ENCODE measurements at regions not wholly inside any gene's neighbourhood (a gene's known extent, or its start where the extent isn't known, plus 50 kb on each side); places are given as distances from the start of the nearest gene placed in this dataset.

- Histone ChIP-seq H2AFZ (no peak overlapping the region), H3K4me1 (no peaks in the 10 kb centered on the region), H3K9me3 (ENCODE audit: control insufficient read depth, low read length) (no peaks in the 10 kb centered on the region), H3K27me3 (ENCODE audit: control insufficient read depth, insufficient read depth, low read length) (no peaks in the 10 kb centered on the region), H3K27ac (no peak overlapping the region), H3K79me2 (no peaks in the 10 kb centered on the region), H3K9ac (no peak overlapping the region), H3K4me3 (ENCODE audit: low read depth, low read length) (no peak overlapping the region), H3K36me3 (ENCODE audit: control insufficient read depth, insufficient read depth, low read length) (no peaks in the 10 kb centered on the region), H3K4me2 (ENCODE audit: low read length) (no peak overlapping the region)
- no peak for TF ChIP-seq CTCF (IDR thresholded peaks at IDR 0.05)
These were observed 294.0 kb upstream of the VWC2 start for GRCh38 chr7:49479441-49479840.

GRCh38 chr7:49479936-49480544 is 293.4 kb upstream of the VWC2 start:
- no peak overlapping the region for H3K4me2 ChIP-seq (ENCODE audit: low read length)
- no peak overlapping the region for H3K4me3 ChIP-seq (ENCODE audit: low read depth, low read length)
- H3K27me3 ChIP-seq (ENCODE audit: control insufficient read depth, insufficient read depth, low read length) = no peaks in the 10 kb centered on the region
- H2AFZ ChIP-seq = no peak overlapping the region
- no peak for TF ChIP-seq CTCF (IDR thresholded peaks at IDR 0.05)
- H3K9ac ChIP-seq = no peak overlapping the region
- H3K9me3 ChIP-seq (ENCODE audit: control insufficient read depth, low read length) = no peaks in the 10 kb centered on the region
- no peaks in the 10 kb centered on the region for H3K36me3 ChIP-seq (ENCODE audit: control insufficient read depth, insufficient read depth, low read length)
- no peak overlapping the region for H3K27ac ChIP-seq
- H3K4me1 ChIP-seq = no peaks in the 10 kb centered on the region
- no peaks in the 10 kb centered on the region for H3K79me2 ChIP-seq

- Histone ChIP-seq H3K27ac (no peak overlapping the region), H3K9me3 (ENCODE audit: control insufficient read depth, low read length) (no peaks in the 10 kb centered on the region), H3K36me3 (ENCODE audit: control insufficient read depth, insufficient read depth, low read length) (no peaks in the 10 kb centered on the region), H3K4me2 (ENCODE audit: low read length) (no peak overlapping the region), H3K4me1 (no peaks in the 10 kb centered on the region), H3K4me3 (ENCODE audit: low read depth, low read length) (no peak overlapping the region), H3K9ac (no peak overlapping the region), H3K27me3 (ENCODE audit: control insufficient read depth, insufficient read depth, low read length) (no peaks in the 10 kb centered on the region), H3K79me2 (no peaks in the 10 kb centered on the region), H2AFZ (no peak overlapping the region)
- TF ChIP-seq CTCF (IDR thresholded peaks at IDR 0.05) = no peak
These were observed 292.4 kb upstream of the VWC2 start for GRCh38 chr7:49481075-49481474.

GRCh38 chr7:49483142-49483541 is 290.3 kb upstream of the VWC2 start:
- H3K27ac ChIP-seq = no peak overlapping the region
- H3K36me3 ChIP-seq (ENCODE audit: control insufficient read depth, insufficient read depth, low read length) = no peaks in the 10 kb centered on the region
- no peaks in the 10 kb centered on the region for H3K27me3 ChIP-seq (ENCODE audit: control insufficient read depth, insufficient read depth, low read length)
- no peak overlapping the region for H2AFZ ChIP-seq
- no peaks in the 10 kb centered on the region for H3K4me1 ChIP-seq
- no peak overlapping the region for H3K9ac ChIP-seq
- no peaks in the 10 kb centered on the region for H3K9me3 ChIP-seq (ENCODE audit: control insufficient read depth, low read length)
- no peak overlapping the region for H3K4me2 ChIP-seq (ENCODE audit: low read length)
- H3K4me3 ChIP-seq (ENCODE audit: low read depth, low read length) = no peak overlapping the region
- TF ChIP-seq CTCF (IDR thresholded peaks at IDR 0.05) = no peak
- no peaks in the 10 kb centered on the region for H3K79me2 ChIP-seq
